Endothelial cell of umbilical vein (primary cell): ENCODE measurements at regions not wholly inside any gene's neighbourhood (a gene's known extent, or its start where the extent isn't known, plus 50 kb on each side); places are given as distances from the start of the nearest gene placed in this dataset.
"Not testable (repeated sequence)": the region's sequence is repeated elsewhere in the genome, so short reads cannot be mapped to it uniquely, and the experiment has no call there.

ENCODE experiments used
- BruUV-seq: library from RNA; stranded (reverse); fragments of 400-500 nt; replicated peaks from 2 replicates; lab custom pipeline; 2021; lab: Mats Ljungman, UMichigan
- CTCF ChIA-PET: fragments of 300-600, 350-600 bp; sonication (Branson Sonifier 250); formaldehyde crosslinking; loops from one replicate; lab custom pipeline; 2021; ENCODE audit warnings: antibody characterized with exemption, inconsistent platforms; lab: Charles Lee
- POLR2A ChIA-PET: fragments of 300-600, 350-600 bp; sonication (Branson Sonifier 250); formaldehyde crosslinking; loops from one replicate; lab custom pipeline; 2021; ENCODE audit warnings: antibody characterized with exemption, inconsistent platforms; lab: Charles Lee
- DNase-seq: peaks from one replicate; pipeline ENCODE4 v3.0.0-alpha.2; 2011; ENCODE audit warnings: low read depth, low spot score
- FAIRE-seq: peaks from 2 replicates; lab custom pipeline; 2011; peaks lifted over from hg19 to GRCh38; lab: Jason Lieb, UNC
- H2AFZ ChIP-seq: 2 replicates; pipeline ENCODE4 v1.6.0; 2012; ENCODE audit warnings: low read depth, low read length, control low read depth, inconsistent platforms
- H3K27ac ChIP-seq: 2 replicates; pipeline ENCODE4 v1.5.1; 2011; ENCODE audit warnings: low read depth, mild to moderate bottlenecking, control low read depth, low read length, moderate library complexity; ENCODE audit not compliant: insufficient read depth
- H3K27me3 ChIP-seq, 2 experiments: 2 replicates each; pipeline versions ENCODE4 v1.6.0 to v1.6.1; 2011; ENCODE audit warnings: low read length in 2 of 2, mixed read lengths in 1 of 2; ENCODE audit not compliant: control insufficient read depth in 2 of 2, insufficient read depth in 2 of 2
- H3K36me3 ChIP-seq, 2 experiments: 2 replicates in 1 of 2; 3 replicates in 1 of 2; pipeline ENCODE4 v1.5.1; 2011; ENCODE audit warnings: low read length in 2 of 2, mild to moderate bottlenecking in 1 of 2, moderate library complexity in 1 of 2; ENCODE audit not compliant: control insufficient read depth in 2 of 2, insufficient read depth in 2 of 2; ENCODE audit errors: extremely low read depth in 1 of 2
- H3K4me1 ChIP-seq: 3 replicates; pipeline ENCODE4 v1.5.1; 2011; ENCODE audit warnings: mild to moderate bottlenecking, low read length; ENCODE audit not compliant: control insufficient read depth, insufficient read depth; ENCODE audit errors: extremely low read depth
- H3K4me2 ChIP-seq: 2 replicates; pipeline ENCODE4 v1.6.1; 2011; ENCODE audit warnings: low read length, control low read depth, mixed read lengths; ENCODE audit not compliant: insufficient read depth
- H3K4me3 ChIP-seq, 3 experiments: fragments of 200-600 bp in 1 of 3; sonication (generic), shearing (Covaris generic) in 1 of 3; replicated peaks in 1 of 3; 2 replicates each; pipeline ENCODE4 v1.5.1; 2011 to 2016; ENCODE audit warnings: control low read depth in 3 of 3, low read length in 3 of 3, mild to moderate bottlenecking in 2 of 3, inconsistent platforms in 1 of 3, low read depth in 1 of 3, moderate library complexity in 1 of 3; ENCODE audit not compliant: insufficient read depth in 1 of 3
- H3K79me2 ChIP-seq: 2 replicates; pipeline ENCODE4 v1.6.0; 2012; ENCODE audit warnings: low read length, inconsistent platforms; ENCODE audit not compliant: control insufficient read depth, insufficient read depth
- H3K9ac ChIP-seq: replicated peaks from 2 replicates; pipeline ENCODE3; 2011; ENCODE audit warnings: low read length, control low read depth; ENCODE audit not compliant: insufficient read depth; ENCODE audit errors: extremely low read depth
- H3K9me1 ChIP-seq: replicated peaks from 3 replicates; pipeline ENCODE4 v1.6.0; 2011; ENCODE audit warnings: mild to moderate bottlenecking, low read length; ENCODE audit not compliant: control insufficient read depth, insufficient read depth; ENCODE audit errors: extremely low read depth
- H3K9me3 ChIP-seq: replicated peaks from 2 replicates; pipeline ENCODE4 v1.5.1; 2012; ENCODE audit warnings: low read length, inconsistent platforms; ENCODE audit not compliant: control insufficient read depth, insufficient read depth
- H4K20me1 ChIP-seq: replicated peaks from 2 replicates; pipeline ENCODE3; 2011; ENCODE audit warnings: mild to moderate bottlenecking, low read length; ENCODE audit not compliant: control insufficient read depth, insufficient read depth; ENCODE audit errors: extremely low read depth
- dilution Hi-C: fragments of 300-500 bp; cut with MboI; formaldehyde crosslinking; loops from one replicate; pipeline ENCODE4 v1.15.0; 2019; ENCODE audit warnings: low sequenced_read_pairs; ENCODE audit not compliant: extremely low pct_ligation_motif_present
- intact Hi-C: fragments of 100-400 bp; cut with micrococcal nuclease; formaldehyde crosslinking; loops from one replicate; pipeline ENCODE4 v1.10.0; 2022

DNA sequence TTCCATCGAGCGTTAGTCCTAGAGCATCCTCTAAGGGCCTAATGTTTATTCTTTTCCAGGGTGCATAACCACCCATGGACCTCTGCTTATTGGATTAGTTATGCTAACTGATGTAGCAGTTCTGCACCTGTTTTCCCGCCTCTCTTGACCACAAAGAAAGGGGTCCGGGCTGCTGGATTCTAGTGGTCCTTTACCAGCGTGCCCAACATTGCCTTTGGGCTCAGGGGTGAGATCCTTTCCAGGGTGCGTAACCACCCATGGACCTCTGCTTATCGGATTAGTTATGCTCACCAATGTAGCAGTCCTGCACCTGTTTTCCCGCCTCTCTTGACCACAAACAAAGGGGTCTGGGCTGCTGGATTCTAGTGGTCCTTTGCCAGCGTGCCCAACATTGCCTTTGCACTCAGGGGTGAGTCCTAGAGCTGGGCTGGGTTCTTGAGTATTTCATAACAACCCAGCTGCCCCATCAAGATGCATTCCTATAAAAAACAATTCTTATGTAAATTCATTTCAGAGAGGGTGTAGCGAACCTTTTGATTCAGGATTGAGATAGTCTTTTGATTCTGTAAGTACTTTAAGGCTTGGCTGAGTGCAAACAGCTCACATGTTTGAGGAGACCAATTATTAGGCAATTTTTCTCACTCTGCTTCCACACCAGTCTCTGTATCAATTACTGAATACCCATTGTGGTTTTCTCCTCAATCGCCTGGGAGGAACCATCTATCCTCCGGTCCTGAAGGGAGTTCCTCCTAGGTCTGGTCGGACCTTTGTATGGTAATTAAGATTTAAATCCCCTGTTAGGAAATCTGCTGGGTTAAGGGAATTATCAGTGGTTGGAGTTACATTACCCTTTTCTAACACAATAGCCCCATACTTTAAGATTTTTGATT, 253.0 kb upstream of the CNR1 start:
- DNase-seq, H3K36me3 ChIP-seq, dilution Hi-C loops, H2AFZ ChIP-seq, H3K4me1 ChIP-seq, CTCF ChIA-PET, H3K4me2 ChIP-seq, H3K9me3 ChIP-seq, POLR2A ChIA-PET, H3K27ac ChIP-seq, FAIRE-seq, H3K9ac ChIP-seq, H3K9me1 ChIP-seq, intact Hi-C loops, H3K27me3 ChIP-seq, BruUV-seq, H3K79me2 ChIP-seq, H3K4me3 ChIP-seq, H4K20me1 ChIP-seq: not testable (repeated sequence)

DNA sequence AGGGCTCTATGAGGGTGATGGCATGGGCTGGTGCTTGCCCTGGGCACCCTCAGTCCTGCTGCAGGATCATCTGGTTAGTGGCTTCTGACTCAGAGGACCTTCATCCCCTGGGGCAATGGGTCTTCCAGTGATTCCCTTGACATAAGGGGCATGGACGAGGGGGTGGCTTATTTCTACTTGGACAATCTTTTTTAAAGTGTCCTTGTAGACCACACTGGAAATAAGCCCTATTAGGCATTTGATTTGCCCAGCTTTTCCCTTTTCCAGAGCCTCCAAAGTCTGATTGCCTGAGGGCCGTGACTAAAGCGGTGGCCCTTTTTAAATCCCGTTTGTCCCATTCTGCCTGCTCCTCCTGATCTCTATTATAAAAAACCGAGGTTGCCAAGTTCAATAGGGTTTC, 251.2 kb upstream of the CNR1 start:
- H3K9me1 ChIP-seq, H2AFZ ChIP-seq, H3K4me2 ChIP-seq, FAIRE-seq, H3K9me3 ChIP-seq, H3K36me3 ChIP-seq, CTCF ChIA-PET, H3K4me1 ChIP-seq, POLR2A ChIA-PET, H3K9ac ChIP-seq, dilution Hi-C loops, BruUV-seq, H3K4me3 ChIP-seq, intact Hi-C loops, H3K79me2 ChIP-seq, H3K27me3 ChIP-seq, H4K20me1 ChIP-seq, DNase-seq, H3K27ac ChIP-seq: not testable (repeated sequence)
